Spleen (tissue), 7 donors: ENCODE measurements at regions not wholly inside any gene's neighbourhood (a gene's known extent, or its start where the extent isn't known, plus 50 kb on each side); places are given as distances from the start of the nearest gene placed in this dataset.

Source experiments
- POLR2A ChIP-seq, 3 donors: fragments of 450-650 bp; IDR thresholded peaks; one replicate each; pipeline ENCODE4 v1.5.1; 2017; ENCODE audit warnings: antibody characterized with exemption in 3 of 3, mild to moderate bottlenecking in 1 of 3
- POLR2AphosphoS5 ChIP-seq, 3 donors: sonication (generic); formaldehyde crosslinking; IDR thresholded peaks; one replicate each; pipeline ENCODE4 v1.5.1; 2017; ENCODE audit warnings: antibody characterized with exemption in 3 of 3
- TF ChIP-seq, protein P1 (sequence below), 11 experiments: fragments of 200-600 bp in 7 of 11; fragments of 450-650 bp in 4 of 11; sonication (generic) in 4 of 11; IDR thresholded peaks in 8 of 11; conservative IDR thresholded peaks in 3 of 11; 1 replicate in 7 of 11; 2 replicates in 4 of 11; pipeline versions ENCODE4 v1.4.0 to v1.8.0; 2016 to 2021; ENCODE audit warnings: antibody characterized with exemption in 11 of 11, inconsistent platforms in 4 of 11, mild to moderate bottlenecking in 1 of 11
- donor health status: DM: no; HTN: no; CAD: no; lungs with moderate emphysema.
- donor health status: DM: no; HTN: no; CAD: no.
- donor health status: DM: no; HTN: no; CAD: no.

DNA sequence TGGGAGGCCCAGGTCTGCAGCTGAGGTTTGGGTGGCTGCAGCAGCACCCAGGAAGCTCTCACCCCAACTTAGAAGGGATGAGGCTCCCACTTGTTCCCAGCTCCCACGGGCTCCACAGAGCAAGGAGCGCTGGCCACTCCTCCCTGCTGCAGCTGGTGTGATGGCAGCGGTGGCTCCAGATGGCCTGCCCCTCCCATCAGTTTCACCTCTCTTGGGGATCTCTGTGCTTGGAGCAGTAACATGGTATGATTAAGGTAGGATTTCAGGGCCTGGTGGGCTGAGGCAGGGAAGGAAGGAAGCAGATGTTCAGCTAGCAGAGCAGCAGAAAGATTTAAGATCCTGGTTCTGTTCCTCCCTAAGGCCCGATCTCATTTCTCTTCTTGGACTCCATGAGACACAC, 66.8 kb upstream of the KIF5B start:
- TF ChIP-seq, protein P1, sequence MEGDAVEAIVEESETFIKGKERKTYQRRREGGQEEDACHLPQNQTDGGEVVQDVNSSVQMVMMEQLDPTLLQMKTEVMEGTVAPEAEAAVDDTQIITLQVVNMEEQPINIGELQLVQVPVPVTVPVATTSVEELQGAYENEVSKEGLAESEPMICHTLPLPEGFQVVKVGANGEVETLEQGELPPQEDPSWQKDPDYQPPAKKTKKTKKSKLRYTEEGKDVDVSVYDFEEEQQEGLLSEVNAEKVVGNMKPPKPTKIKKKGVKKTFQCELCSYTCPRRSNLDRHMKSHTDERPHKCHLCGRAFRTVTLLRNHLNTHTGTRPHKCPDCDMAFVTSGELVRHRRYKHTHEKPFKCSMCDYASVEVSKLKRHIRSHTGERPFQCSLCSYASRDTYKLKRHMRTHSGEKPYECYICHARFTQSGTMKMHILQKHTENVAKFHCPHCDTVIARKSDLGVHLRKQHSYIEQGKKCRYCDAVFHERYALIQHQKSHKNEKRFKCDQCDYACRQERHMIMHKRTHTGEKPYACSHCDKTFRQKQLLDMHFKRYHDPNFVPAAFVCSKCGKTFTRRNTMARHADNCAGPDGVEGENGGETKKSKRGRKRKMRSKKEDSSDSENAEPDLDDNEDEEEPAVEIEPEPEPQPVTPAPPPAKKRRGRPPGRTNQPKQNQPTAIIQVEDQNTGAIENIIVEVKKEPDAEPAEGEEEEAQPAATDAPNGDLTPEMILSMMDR (IDR thresholded peaks at IDR 0.05 in 8 of 11, conservative IDR thresholded peaks at IDR 0.05 in 3 of 11), result no peak
- TF ChIP-seq POLR2A (IDR thresholded peaks at IDR 0.05) (no peak), POLR2AphosphoS5 (IDR thresholded peaks at IDR 0.05) (no peak)
